OCI-LY7 (cell line): ENCODE measurements at regions not wholly inside any gene's neighbourhood (a gene's known extent, or its start where the extent isn't known, plus 50 kb on each side); places are given as distances from the start of the nearest gene placed in this dataset.

ENCODE experiments used
- BruUV-seq: library from RNA; stranded (reverse); fragments of 400-500 nt; replicated peaks from 2 replicates; lab custom pipeline; 2021; lab: Mats Ljungman, UMichigan
- CTCF ChIA-PET: fragments of 300-600 bp; sonication (Branson Sonifier 250); formaldehyde crosslinking; loops from one replicate; lab custom pipeline; 2022; ENCODE audit warnings: antibody characterized with exemption; ENCODE audit not compliant: unreplicated experiment; lab: Charles Lee
- POLR2A ChIA-PET: fragments of 300-600 bp; sonication (Branson Sonifier 250); formaldehyde crosslinking; loops from one replicate; lab custom pipeline; 2022; ENCODE audit warnings: antibody characterized with exemption; lab: Charles Lee
- DNase-seq: peaks from one replicate; pipeline ENCODE4 v3.0.0-alpha.2; 2015; ENCODE audit warnings: low spot score
- H2AFZ ChIP-seq: fragments of 200-600 bp; sonication (generic), shearing (Covaris generic); 2 replicates; pipeline ENCODE4 v1.6.1; 2014; ENCODE audit warnings: mild to moderate bottlenecking, antibody characterized with exemption, low read length, moderate library complexity
- H3K27ac ChIP-seq: fragments of 200-600 bp; sonication (generic); 2 replicates; pipeline ENCODE4 v1.5.1; 2014; ENCODE audit warnings: mixed run types, low read depth, mild to moderate bottlenecking, moderate library complexity, low read length, inconsistent platforms; ENCODE audit not compliant: poor library complexity, severe bottlenecking
- H3K36me3 ChIP-seq: fragments of 200-600 bp; sonication (generic); 2 replicates; pipeline ENCODE4 v1.6.1; 2014; ENCODE audit warnings: mild to moderate bottlenecking, antibody characterized with exemption, low read length, moderate library complexity, mixed read lengths; ENCODE audit not compliant: insufficient read depth
- H3K4me1 ChIP-seq: fragments of 200-600 bp; sonication (generic); 2 replicates; pipeline ENCODE4 v1.5.1; 2014; ENCODE audit warnings: mild to moderate bottlenecking, low read length; ENCODE audit not compliant: insufficient read depth, poor library complexity, severe bottlenecking
- H3K4me2 ChIP-seq: fragments of 200-600 bp; sonication (generic); 2 replicates; pipeline ENCODE4 v1.6.1; 2014; ENCODE audit warnings: mild to moderate bottlenecking, low read length
- H3K4me3 ChIP-seq: fragments of 200-600 bp; sonication (generic); 2 replicates; pipeline ENCODE4 v1.5.1; 2014; ENCODE audit warnings: mild to moderate bottlenecking, low read depth, low read length; ENCODE audit not compliant: poor library complexity, severe bottlenecking
- H3K79me2 ChIP-seq: fragments of 200-600 bp; sonication (generic); 2 replicates; pipeline ENCODE4 v1.6.1; 2016; ENCODE audit warnings: low read depth, mild to moderate bottlenecking, low read length, moderate library complexity, mixed read lengths; ENCODE audit not compliant: insufficient read depth
- H3K9me2 ChIP-seq: fragments of 200-600 bp; sonication (generic); 2 replicates; pipeline ENCODE4 v1.6.1; 2016; ENCODE audit warnings: mild to moderate bottlenecking, low read length, mixed read lengths; ENCODE audit not compliant: insufficient read depth
- H3K9me3 ChIP-seq: fragments of 200-600 bp; sonication (generic); 2 replicates; pipeline ENCODE4 v1.6.1; 2014; ENCODE audit warnings: mild to moderate bottlenecking, mixed run types, low read length, mixed read lengths
- H4K20me1 ChIP-seq: fragments of 200-600 bp; sonication (generic); 2 replicates; pipeline ENCODE4 v1.6.1; 2014; ENCODE audit warnings: mild to moderate bottlenecking, antibody characterized with exemption, low read length, moderate library complexity, mixed read lengths; ENCODE audit not compliant: insufficient read depth
- CTCF ChIP-seq: fragments of 200-600 bp; sonication (generic); conservative IDR thresholded peaks from 2 replicates; pipeline ENCODE4 v1.5.1; 2014; ENCODE audit warnings: mild to moderate bottlenecking, antibody characterized with exemption, low read length, moderate library complexity, mixed read lengths
- EZH2phosphoT487 ChIP-seq: fragments of 200-600 bp; sonication (generic); IDR thresholded peaks from 2 replicates; pipeline ENCODE4 v1.6.1; 2018; ENCODE audit warnings: low read depth, borderline replicate concordance, mild to moderate bottlenecking, mixed run types, antibody characterized with exemption, low read length, moderate library complexity, mixed read lengths
- intact Hi-C: fragments of 100-400 bp; cut with micrococcal nuclease; formaldehyde crosslinking; loops from one replicate; pipeline ENCODE4 v1.10.0; 2022; ENCODE audit not compliant: unreplicated experiment

GRCh38 chr16:35506018-35506897 is 2046.8 kb downstream of the TP53TG3F start:
- Histone ChIP-seq H3K27ac (no peak overlapping the region), H3K4me1 (no peaks in the 10 kb centered on the region), H3K4me2 (no peak overlapping the region), H3K9me2 (no peaks in the 10 kb centered on the region), H3K79me2 (no peaks in the 10 kb centered on the region), H4K20me1 (no peaks in the 10 kb centered on the region), H3K4me3 (no peak overlapping the region), H3K36me3 (no peaks in the 10 kb centered on the region), H2AFZ (no peak overlapping the region), H3K9me3 (no peaks in the 10 kb centered on the region)
- ChIA-PET CTCF (no interaction called here), POLR2A (no interaction called here)
- DNase-seq, result no peak
- intact Hi-C loops, result no loop called here
- TF ChIP-seq EZH2phosphoT487, result no peak
- TF ChIP-seq CTCF, result no peak
- no TSS peak for BruUV-seq

- intact Hi-C loops, result no loop called here
- BruUV-seq, result no TSS peak
- DNase-seq, result no peak
- CTCF ChIA-PET, result no interaction called here
- Histone ChIP-seq H3K36me3 (no peaks in the 10 kb centered on the region), H3K9me3 (no peaks in the 10 kb centered on the region), H3K79me2 (no peaks in the 10 kb centered on the region), H4K20me1 (no peaks in the 10 kb centered on the region), H3K4me1 (no peaks in the 10 kb centered on the region), H3K27ac (no peak overlapping the region), H3K4me2 (no peak overlapping the region), H3K4me3 (no peak overlapping the region), H3K9me2 (no peaks in the 10 kb centered on the region), H2AFZ (no peak overlapping the region)
- no peak for TF ChIP-seq CTCF
- TF ChIP-seq EZH2phosphoT487, result no peak
- POLR2A ChIA-PET, result no interaction called here
These were observed 2047.4 kb downstream of the TP53TG3F start for GRCh38 chr16:35506898-35507194.

- Histone ChIP-seq H3K27ac (no peak overlapping the region), H3K79me2 (no peaks in the 10 kb centered on the region), H3K4me1 (no peaks in the 10 kb centered on the region), H3K9me3 (no peaks in the 10 kb centered on the region), H4K20me1 (no peaks in the 10 kb centered on the region), H3K4me2 (no peak overlapping the region), H2AFZ (no peak overlapping the region), H3K9me2 (no peaks in the 10 kb centered on the region), H3K4me3 (no peak overlapping the region), H3K36me3 (no peaks in the 10 kb centered on the region)
- no peak for DNase-seq
- CTCF ChIA-PET, result no interaction called here
- TF ChIP-seq EZH2phosphoT487 (no peak), CTCF (no peak)
- intact Hi-C loops, result no loop called here
- POLR2A ChIA-PET, result no interaction called here
- no TSS peak for BruUV-seq
These were observed 2051.3 kb downstream of the TP53TG3F start for GRCh38 chr16:35510701-35511100.
